Gastrocnemius medialis (tissue), 4 donors: ENCODE measurements at regions not wholly inside any gene's neighbourhood (a gene's known extent, or its start where the extent isn't known, plus 50 kb on each side); places are given as distances from the start of the nearest gene placed in this dataset.

ENCODE experiments used
- ATAC-seq, 2 donors: fragments of 150-250 bp; one replicate each; pipeline ENCODE4 v1.9.1; 2016
- DNase-seq, 2 donors: peaks; one replicate each; pipeline ENCODE4 v3.0.0-alpha.2; 2019
- H3K27ac ChIP-seq, 4 donors: fragments of 200-600 bp; sonication (generic); 1 replicate in 1 of 4; 2 replicates in 3 of 4; pipeline ENCODE4 v1.5.1; 2016 to 2018; ENCODE audit warnings: mild to moderate bottlenecking in 2 of 4, moderate library complexity in 1 of 4
- H3K27me3 ChIP-seq, 3 donors: fragments of 200-600 bp; sonication (generic) in 2 of 3; 1 replicate in 1 of 3; 2 replicates in 2 of 3; pipeline versions ENCODE4 v1.5.1 to v1.6.0; 2016 to 2019; ENCODE audit warnings: mild to moderate bottlenecking in 1 of 3, moderate library complexity in 1 of 3
- H3K36me3 ChIP-seq, 2 donors: fragments of 200-600 bp; sonication (generic) in 1 of 2; one replicate each; pipeline ENCODE4 v1.5.1; 2017 to 2018
- H3K4me1 ChIP-seq, 2 donors: fragments of 200-600 bp; sonication (generic) in 1 of 2; one replicate each; pipeline ENCODE4 v1.5.1; 2016 to 2017; ENCODE audit warnings: mild to moderate bottlenecking in 2 of 2
- H3K4me3 ChIP-seq, 4 donors: fragments of 200-600 bp; sonication (generic) in 3 of 4; 1 replicate in 1 of 4; 2 replicates in 3 of 4; pipeline ENCODE4 v1.5.1; 2016 to 2019; ENCODE audit warnings: mild to moderate bottlenecking in 2 of 4
- H3K9me3 ChIP-seq, 3 donors: fragments of 200-600 bp; sonication (generic) in 2 of 3; 1 replicate in 1 of 3; 2 replicates in 2 of 3; pipeline ENCODE4 v1.5.1; 2016 to 2019
- POLR2A ChIP-seq, 2 donors: fragments of 450-650 bp; IDR thresholded peaks; one replicate each; pipeline ENCODE4 v1.6.1; 2017; ENCODE audit warnings: antibody characterized with exemption in 2 of 2, mild to moderate bottlenecking in 2 of 2, moderate library complexity in 2 of 2
- in situ Hi-C, 4 donors: fragments of 200-750 bp; cut with MboI; loops; one replicate each; pipeline versions ENCODE4 v1.15.0 to v1.8.0; 2017; ENCODE audit warnings: low sequenced_read_pairs in 4 of 4
- intact Hi-C: fragments of 100-400 bp; cut with DNase I; formaldehyde crosslinking; loops from one replicate; pipeline ENCODE4 v1.15.1; 2023; ENCODE audit warnings: low total_unique reads
- TF ChIP-seq, protein P1 (sequence below), 5 experiments: fragments of 450-650 bp in 3 of 5; fragments of 200-600 bp in 2 of 5; sonication (generic) in 2 of 5; IDR thresholded peaks in 4 of 5; conservative IDR thresholded peaks in 1 of 5; 1 replicate in 4 of 5; 2 replicates in 1 of 5; pipeline ENCODE4 v1.5.1; 2016 to 2019; ENCODE audit warnings: antibody characterized with exemption in 5 of 5, mild to moderate bottlenecking in 3 of 5, moderate library complexity in 3 of 5

DNA sequence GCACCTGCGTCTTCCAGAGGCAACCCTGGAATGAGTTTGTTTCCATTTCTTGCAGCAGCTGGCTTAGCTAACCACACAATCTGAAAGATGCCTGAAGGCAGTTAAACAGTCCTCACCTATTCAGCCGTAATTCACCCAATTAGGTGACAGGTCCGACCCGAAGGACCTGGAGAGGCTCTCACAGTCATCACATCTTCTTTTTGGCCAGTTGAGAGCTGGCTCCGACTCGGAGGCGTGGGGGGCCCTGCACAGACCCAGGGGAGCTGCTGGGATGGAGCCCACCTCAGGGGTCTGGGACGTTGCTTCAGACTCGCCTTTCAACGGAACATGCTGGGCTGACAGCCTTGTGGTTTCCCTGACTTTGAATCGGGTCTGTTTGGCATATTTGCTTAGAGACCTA, 187.3 kb downstream of the RTP5 start:
- H3K27me3 ChIP-seq, result peaks cover 8% of the 10 kb centered on the region in 3 donors
- H3K9me3 ChIP-seq, result no peaks in the 10 kb centered on the region
- no peaks in the 10 kb centered on the region for H3K36me3 ChIP-seq
- no peaks in the 10 kb centered on the region for H3K4me1 ChIP-seq
- H3K27ac ChIP-seq, result no peak overlapping the region
- TF ChIP-seq, protein P1, sequence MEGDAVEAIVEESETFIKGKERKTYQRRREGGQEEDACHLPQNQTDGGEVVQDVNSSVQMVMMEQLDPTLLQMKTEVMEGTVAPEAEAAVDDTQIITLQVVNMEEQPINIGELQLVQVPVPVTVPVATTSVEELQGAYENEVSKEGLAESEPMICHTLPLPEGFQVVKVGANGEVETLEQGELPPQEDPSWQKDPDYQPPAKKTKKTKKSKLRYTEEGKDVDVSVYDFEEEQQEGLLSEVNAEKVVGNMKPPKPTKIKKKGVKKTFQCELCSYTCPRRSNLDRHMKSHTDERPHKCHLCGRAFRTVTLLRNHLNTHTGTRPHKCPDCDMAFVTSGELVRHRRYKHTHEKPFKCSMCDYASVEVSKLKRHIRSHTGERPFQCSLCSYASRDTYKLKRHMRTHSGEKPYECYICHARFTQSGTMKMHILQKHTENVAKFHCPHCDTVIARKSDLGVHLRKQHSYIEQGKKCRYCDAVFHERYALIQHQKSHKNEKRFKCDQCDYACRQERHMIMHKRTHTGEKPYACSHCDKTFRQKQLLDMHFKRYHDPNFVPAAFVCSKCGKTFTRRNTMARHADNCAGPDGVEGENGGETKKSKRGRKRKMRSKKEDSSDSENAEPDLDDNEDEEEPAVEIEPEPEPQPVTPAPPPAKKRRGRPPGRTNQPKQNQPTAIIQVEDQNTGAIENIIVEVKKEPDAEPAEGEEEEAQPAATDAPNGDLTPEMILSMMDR (IDR thresholded peaks at IDR 0.05 in 4 of 5, conservative IDR thresholded peaks at IDR 0.05 in 1 of 5), result no peak
- TF ChIP-seq POLR2A (IDR thresholded peaks at IDR 0.05), result no peak
- in situ Hi-C loops, result no loop called here
- intact Hi-C loops, result no loop called here
- ATAC-seq (no peak), DNase-seq (no peak)
- H3K4me3 ChIP-seq, result no peak overlapping the region

DNA sequence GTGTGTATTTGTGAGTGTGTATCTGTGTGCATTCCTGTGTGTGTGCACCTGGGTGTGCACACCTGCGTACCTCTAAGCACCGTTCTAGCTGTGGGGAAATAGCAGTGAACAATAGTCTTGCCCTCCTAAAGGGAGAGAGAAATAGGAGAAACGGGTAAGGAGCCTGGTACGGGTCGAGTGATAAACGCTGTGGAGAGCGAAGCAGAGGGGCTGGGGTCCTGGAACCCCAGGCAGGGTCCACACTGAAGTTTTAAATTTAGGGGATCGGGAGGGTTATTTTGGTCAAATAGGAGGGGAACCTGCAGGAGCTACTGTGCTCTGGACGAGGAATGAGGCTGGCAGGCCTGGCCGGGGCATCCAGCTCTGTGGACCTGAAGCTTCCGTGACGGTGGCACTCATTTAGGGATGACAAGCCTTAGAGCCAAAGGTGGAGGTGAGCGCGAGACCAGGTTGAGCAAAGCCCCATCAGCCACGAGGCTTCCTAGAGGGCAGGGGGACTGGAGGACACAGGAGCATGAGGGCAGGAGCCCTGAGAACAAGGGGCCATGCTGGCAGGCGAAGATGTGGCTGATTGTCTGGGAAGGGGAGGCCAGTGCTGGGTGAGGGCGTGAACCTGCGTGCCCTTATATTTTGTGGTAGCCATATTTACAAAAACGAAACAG, 188.0 kb downstream of the RTP5 start:
- Histone ChIP-seq H3K9me3 (no peaks in the 10 kb centered on the region), H3K27me3 (peaks cover 8% of the 10 kb centered on the region in 3 donors), H3K4me3 (no peak overlapping the region), H3K4me1 (no peaks in the 10 kb centered on the region), H3K27ac (no peak overlapping the region), H3K36me3 (no peaks in the 10 kb centered on the region)
- ATAC-seq (no peak), DNase-seq (no peak)
- in situ Hi-C loops (no loop called here), intact Hi-C loops (no loop called here)
- no peak for TF ChIP-seq POLR2A (IDR thresholded peaks at IDR 0.05)
- TF ChIP-seq, protein P1 (IDR thresholded peaks at IDR 0.05 in 4 of 5, conservative IDR thresholded peaks at IDR 0.05 in 1 of 5), result no peak

- ATAC-seq, result no peak
- H3K36me3 ChIP-seq, result no peaks in the 10 kb centered on the region
- intact Hi-C loops, result no loop called here
- H3K27me3 ChIP-seq, result peaks cover 8% of the 10 kb centered on the region in 3 donors
- in situ Hi-C loops, result no loop called here
- TF ChIP-seq, protein P1 (IDR thresholded peaks at IDR 0.05 in 4 of 5, conservative IDR thresholded peaks at IDR 0.05 in 1 of 5), result no peak
- no peak for TF ChIP-seq POLR2A (IDR thresholded peaks at IDR 0.05)
- H3K4me3 ChIP-seq, result no peak overlapping the region
- no peaks in the 10 kb centered on the region for H3K4me1 ChIP-seq
- no peaks in the 10 kb centered on the region for H3K9me3 ChIP-seq
- no peak overlapping the region for H3K27ac ChIP-seq
- DNase-seq, result no peak
Measured at GRCh38 chr2:242058116-242058680, 188.7 kb downstream of the RTP5 start.

GRCh38 chr2:242059566-242059965, 190.0 kb downstream of the RTP5 start:
- no peak overlapping the region for H3K27ac ChIP-seq
- peaks cover 5 to 8% (median 8%) of the 10 kb centered on the region in 3 donors for H3K27me3 ChIP-seq
- ATAC-seq (no peak), DNase-seq (no peak)
- H3K36me3 ChIP-seq, result no peaks in the 10 kb centered on the region
- H3K4me1 ChIP-seq, result no peaks in the 10 kb centered on the region
- intact Hi-C loops, result no loop called here
- in situ Hi-C loops, result no loop called here
- no peaks in the 10 kb centered on the region for H3K9me3 ChIP-seq
- TF ChIP-seq, protein P1 (IDR thresholded peaks at IDR 0.05 in 4 of 5, conservative IDR thresholded peaks at IDR 0.05 in 1 of 5), result no peak
- no peak for TF ChIP-seq POLR2A (IDR thresholded peaks at IDR 0.05)
- H3K4me3 ChIP-seq, result no peak overlapping the region
